GM10266 (cell line): ENCODE measurements at regions not wholly inside any gene's neighbourhood (a gene's known extent, or its start where the extent isn't known, plus 50 kb on each side); places are given as distances from the start of the nearest gene placed in this dataset.

ENCODE experiments used
- DNase-seq: peaks from one replicate; pipeline ENCODE4 v3.0.0; 2012; ENCODE audit errors: extremely low spot score
- CTCF ChIP-seq: IDR thresholded peaks from 2 replicates; pipeline ENCODE4 v1.5.1; 2012; ENCODE audit warnings: mild to moderate bottlenecking, low read depth; ENCODE audit not compliant: control insufficient read depth, insufficient read depth; ENCODE audit errors: missing control alignments

- DNase-seq, result no peak
- TF ChIP-seq CTCF, result no peak
Measured at GRCh38 chr22:27149921-27150543, 492.6 kb downstream of the MIAT start.

- no peak for DNase-seq
- TF ChIP-seq CTCF, result no peak
Measured at GRCh38 chr22:27150544-27150941, 493.2 kb downstream of the MIAT start.

GRCh38 chr22:27151407-27151806 lies 494.0 kb downstream of the MIAT start:
- no peak for DNase-seq
- no peak for TF ChIP-seq CTCF

GRCh38 chr22:27152033-27152432 lies 494.6 kb downstream of the MIAT start:
- DNase-seq, result no peak
- TF ChIP-seq CTCF, result no peak

- DNase-seq, result no peak
Measured at GRCh38 chr22:27152883-27153282, 495.5 kb downstream of the MIAT start.

GRCh38 chr22:27153386-27153785 lies 496.0 kb downstream of the MIAT start:
- DNase-seq, result no peak
- no peak for TF ChIP-seq CTCF

More at GRCh38 chr22:27152883-27153282, 495.5 kb downstream of the MIAT start:
- TF ChIP-seq CTCF, result no peak

- TF ChIP-seq CTCF, result no peak
- DNase-seq, result no peak
Measured at GRCh38 chr22:27154717-27155116, 497.3 kb downstream of the MIAT start.
